ENCODE measurements at regions not wholly inside any gene's neighbourhood (a gene's known extent, or its start where the extent isn't known, plus 50 kb on each side); places are given as distances from the start of the nearest gene placed in this dataset.

GRCh38 chr14:62076825-62077605 lies 314.8 kb downstream of the SNAPC1 start (continued):
- TF ChIP-seq JUN (IDR thresholded peaks at IDR 0.05; ENCODE audit: borderline replicate concordance, low read depth, low read length): no peak
- TF ChIP-seq JUN (CRISPR knock-in tag; IDR thresholded peaks at IDR 0.05; ENCODE audit: borderline replicate concordance): no peak
- TF ChIP-seq ETS1 (conservative IDR thresholded peaks at IDR 0.05; ENCODE audit: control insufficient read depth, low read depth, low read length): no peak
- no peak for TF ChIP-seq ZNF311 (CRISPR knock-in tag; IDR thresholded peaks at IDR 0.05)
- no peak for TF ChIP-seq ZNF23 (CRISPR knock-in tag; IDR thresholded peaks at IDR 0.05)
- TF ChIP-seq ZFX (CRISPR knock-in tag; IDR thresholded peaks at IDR 0.05): no peak

- H3K4me2 ChIP-seq (ENCODE audit: insufficient read depth, low read length): no peak overlapping the region
- ChIA-PET POLR2A (no interaction called here), CTCF (ENCODE audit: low intra/inter-chr PET ratio) (no interaction called here)
- TF ChIP-seq, protein P1, sequence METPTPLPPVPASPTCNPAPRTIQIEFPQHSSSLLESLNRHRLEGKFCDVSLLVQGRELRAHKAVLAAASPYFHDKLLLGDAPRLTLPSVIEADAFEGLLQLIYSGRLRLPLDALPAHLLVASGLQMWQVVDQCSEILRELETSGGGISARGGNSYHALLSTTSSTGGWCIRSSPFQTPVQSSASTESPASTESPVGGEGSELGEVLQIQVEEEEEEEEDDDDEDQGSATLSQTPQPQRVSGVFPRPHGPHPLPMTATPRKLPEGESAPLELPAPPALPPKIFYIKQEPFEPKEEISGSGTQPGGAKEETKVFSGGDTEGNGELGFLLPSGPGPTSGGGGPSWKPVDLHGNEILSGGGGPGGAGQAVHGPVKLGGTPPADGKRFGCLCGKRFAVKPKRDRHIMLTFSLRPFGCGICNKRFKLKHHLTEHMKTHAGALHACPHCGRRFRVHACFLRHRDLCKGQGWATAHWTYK (CRISPR knock-in tag; IDR thresholded peaks at IDR 0.05): no peak
- no peak for TF ChIP-seq GTF2E2 (tag; IDR thresholded peaks at IDR 0.05)
- no peak for TF ChIP-seq STAT5A (IDR thresholded peaks at IDR 0.05; ENCODE audit: borderline replicate concordance, low read length)
- TF ChIP-seq MYNN (IDR thresholded peaks at IDR 0.05): no peak
- TF ChIP-seq MYNN (CRISPR knock-in tag; IDR thresholded peaks at IDR 0.05): no peak
- H3K4me3 ChIP-seq: no peak overlapping the region
- in situ Hi-C loops (cut with MboI): no loop called here
- H3K9ac ChIP-seq (ENCODE audit: insufficient read depth in 1 of 2, low read depth in 2 of 2, low read length in 2 of 2): no peak overlapping the region
- H3K4me1 ChIP-seq (replicated peaks in 1 of 2; ENCODE audit: control insufficient read depth in 2 of 2, insufficient read depth in 2 of 2, low read length in 2 of 2): no peaks in the 10 kb centered on the region
- H3K27me3 ChIP-seq (ENCODE audit: control insufficient read depth in 2 of 2, insufficient read depth in 2 of 2, low read length in 2 of 2): no peaks in the 10 kb centered on the region
- no peaks in the 10 kb centered on the region for H4K20me1 ChIP-seq (replicated peaks; ENCODE audit: control insufficient read depth, insufficient read depth, low read length)
- FAIRE-seq: no peak
- ATAC-seq: no peak
- no peaks in the 10 kb centered on the region for H3K79me2 ChIP-seq (ENCODE audit: control insufficient read depth, insufficient read depth, low read length)
- no peak overlapping the region for H3K27ac ChIP-seq (ENCODE audit: extremely low read depth, low read depth, low read length)
- WGBS (ENCODE audit: insufficient coverage, low coverage, missing lambda C conversion rate): 0% methylated on average over 2 of the region's 4 CpGs
- no peak overlapping the region for H2AFZ ChIP-seq (ENCODE audit: low read depth, low read length)
- DNase-seq (ENCODE audit: extremely low read depth in 1 of 4, low spot score in 3 of 4): no peak
- no TSS peak for BruUV-seq (replicated peaks)
- no peaks in the 10 kb centered on the region for H3K9me3 ChIP-seq (replicated peaks; ENCODE audit: control insufficient read depth, insufficient read depth, low read depth, low read length)
- H3K36me3 ChIP-seq (ENCODE audit: control insufficient read depth, insufficient read depth, low read length): no peaks in the 10 kb centered on the region
- intact Hi-C loops (cut with micrococcal nuclease): no loop called here
- H3K9me1 ChIP-seq (ENCODE audit: control insufficient read depth, insufficient read depth, low read length): no peaks in the 10 kb centered on the region
These were observed 315.5 kb downstream of the SNAPC1 start for GRCh38 chr14:62077676-62078261.
